Neural cell (in vitro differentiated cells): ENCODE measurements at regions not wholly inside any gene's neighbourhood (a gene's known extent, or its start where the extent isn't known, plus 50 kb on each side); places are given as distances from the start of the nearest gene placed in this dataset.

Experiments
- CTCF ChIP-seq: fragments of 450-650 bp; IDR thresholded peaks from 2 replicates; pipeline ENCODE4 v1.5.1; 2014; ENCODE audit warnings: antibody characterized with exemption, mild to moderate bottlenecking, moderate library complexity; ENCODE audit not compliant: poor library complexity, severe bottlenecking
- EZH2 ChIP-seq: fragments of 200-600, 300-800 bp; shearing (Covaris generic), sonication (generic); IDR thresholded peaks from 2 replicates; pipeline ENCODE4 v1.6.1; 2014; ENCODE audit warnings: antibody characterized with exemption, low read length, borderline replicate concordance, mild to moderate bottlenecking; ENCODE audit not compliant: insufficient read depth, poor library complexity, severe bottlenecking
- RAD21 ChIP-seq: fragments of 450-650 bp; conservative IDR thresholded peaks from 2 replicates; pipeline ENCODE4 v1.6.1; 2014; ENCODE audit warnings: antibody characterized with exemption, mild to moderate bottlenecking, moderate library complexity
- TAF1 ChIP-seq: IDR thresholded peaks from 2 replicates; pipeline ENCODE4 v1.6.1; 2012; ENCODE audit warnings: low read depth
- TF ChIP-seq, protein P1 (sequence below): IDR thresholded peaks from 2 replicates; pipeline ENCODE4 v1.6.1; 2012; ENCODE audit warnings: borderline replicate concordance

DNA sequence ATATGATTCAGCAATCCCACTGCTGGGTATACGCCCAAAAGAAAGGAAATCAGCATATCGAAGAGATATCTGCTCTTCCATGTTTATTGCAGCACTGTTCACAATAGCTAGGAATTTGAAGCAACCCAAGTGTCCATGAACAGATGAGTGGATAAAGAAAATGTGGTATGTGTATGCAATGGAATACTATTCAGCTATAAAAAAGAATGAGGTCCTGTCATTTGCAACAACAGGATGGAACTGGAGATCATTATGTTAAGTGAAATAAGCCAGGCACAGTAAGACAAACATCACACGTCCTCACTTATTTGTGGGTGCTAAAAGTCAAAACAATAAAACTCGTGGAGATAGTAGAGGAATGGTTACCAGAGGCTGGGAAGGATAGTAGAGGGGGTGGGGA, 153.8 kb upstream of the LEF1 start:
- TF ChIP-seq CTCF (no peak), TAF1 (no peak), EZH2 (no peak), RAD21 (no peak)
- TF ChIP-seq, protein P1, sequence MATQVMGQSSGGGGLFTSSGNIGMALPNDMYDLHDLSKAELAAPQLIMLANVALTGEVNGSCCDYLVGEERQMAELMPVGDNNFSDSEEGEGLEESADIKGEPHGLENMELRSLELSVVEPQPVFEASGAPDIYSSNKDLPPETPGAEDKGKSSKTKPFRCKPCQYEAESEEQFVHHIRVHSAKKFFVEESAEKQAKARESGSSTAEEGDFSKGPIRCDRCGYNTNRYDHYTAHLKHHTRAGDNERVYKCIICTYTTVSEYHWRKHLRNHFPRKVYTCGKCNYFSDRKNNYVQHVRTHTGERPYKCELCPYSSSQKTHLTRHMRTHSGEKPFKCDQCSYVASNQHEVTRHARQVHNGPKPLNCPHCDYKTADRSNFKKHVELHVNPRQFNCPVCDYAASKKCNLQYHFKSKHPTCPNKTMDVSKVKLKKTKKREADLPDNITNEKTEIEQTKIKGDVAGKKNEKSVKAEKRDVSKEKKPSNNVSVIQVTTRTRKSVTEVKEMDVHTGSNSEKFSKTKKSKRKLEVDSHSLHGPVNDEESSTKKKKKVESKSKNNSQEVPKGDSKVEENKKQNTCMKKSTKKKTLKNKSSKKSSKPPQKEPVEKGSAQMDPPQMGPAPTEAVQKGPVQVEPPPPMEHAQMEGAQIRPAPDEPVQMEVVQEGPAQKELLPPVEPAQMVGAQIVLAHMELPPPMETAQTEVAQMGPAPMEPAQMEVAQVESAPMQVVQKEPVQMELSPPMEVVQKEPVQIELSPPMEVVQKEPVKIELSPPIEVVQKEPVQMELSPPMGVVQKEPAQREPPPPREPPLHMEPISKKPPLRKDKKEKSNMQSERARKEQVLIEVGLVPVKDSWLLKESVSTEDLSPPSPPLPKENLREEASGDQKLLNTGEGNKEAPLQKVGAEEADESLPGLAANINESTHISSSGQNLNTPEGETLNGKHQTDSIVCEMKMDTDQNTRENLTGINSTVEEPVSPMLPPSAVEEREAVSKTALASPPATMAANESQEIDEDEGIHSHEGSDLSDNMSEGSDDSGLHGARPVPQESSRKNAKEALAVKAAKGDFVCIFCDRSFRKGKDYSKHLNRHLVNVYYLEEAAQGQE: no peak
